C4-2B (cell line): ENCODE measurements at regions not wholly inside any gene's neighbourhood (a gene's known extent, or its start where the extent isn't known, plus 50 kb on each side); places are given as distances from the start of the nearest gene placed in this dataset.

Experiments used
- CTCF ChIP-seq: fragments of 450-650 bp; conservative IDR thresholded peaks from 2 replicates; pipeline ENCODE4 v1.5.1; 2017; ENCODE audit warnings: mild to moderate bottlenecking
- ZFX ChIP-seq: fragments of 450-650 bp; IDR thresholded peaks from 2 replicates; pipeline ENCODE4 v1.6.1; 2017

- TF ChIP-seq CTCF, result no peak
- no peak for TF ChIP-seq ZFX
Observed at GRCh38 chr22:26914519-26915185, 257.3 kb downstream of the MIAT start.
